Tibial nerve (tissue), 4 donors: ENCODE measurements at regions not wholly inside any gene's neighbourhood (a gene's known extent, or its start where the extent isn't known, plus 50 kb on each side); places are given as distances from the start of the nearest gene placed in this dataset.

Experiments used
- DNase-seq, 2 donors: peaks; one replicate each; pipeline ENCODE4 v3.0.0-alpha.2; 2019; ENCODE audit warnings: low spot score in 2 of 2
- H3K27ac ChIP-seq, 4 donors: fragments of 200-600 bp; sonication (generic) in 3 of 4; one replicate each; pipeline ENCODE4 v1.5.1; 2017 to 2019; ENCODE audit warnings: mild to moderate bottlenecking in 1 of 4
- H3K27me3 ChIP-seq, 2 donors: fragments of 200-600 bp; sonication (generic) in 1 of 2; one replicate each; pipeline versions ENCODE4 v1.5.1 to v1.6.0; 2017 to 2019
- H3K36me3 ChIP-seq, 3 donors: fragments of 200-600 bp; sonication (generic); one replicate each; pipeline ENCODE4 v1.5.1; 2018 to 2019
- H3K4me1 ChIP-seq, 4 donors: fragments of 200-600 bp; sonication (generic) in 3 of 4; one replicate each; pipeline ENCODE4 v1.5.1; 2017 to 2019
- H3K4me3 ChIP-seq, 4 donors: fragments of 200-600 bp; sonication (generic) in 3 of 4; one replicate each; pipeline ENCODE4 v1.5.1; 2017 to 2019; ENCODE audit warnings: mild to moderate bottlenecking in 1 of 4, moderate library complexity in 1 of 4
- H3K9me3 ChIP-seq, 4 donors: fragments of 200-600 bp; sonication (generic) in 3 of 4; one replicate each; pipeline ENCODE4 v1.5.1; 2017 to 2019
- EP300 ChIP-seq, 2 donors: sonication (generic); formaldehyde crosslinking; IDR thresholded peaks; one replicate each; pipeline ENCODE4 v1.6.1; 2017; ENCODE audit warnings: antibody characterized with exemption in 2 of 2, mild to moderate bottlenecking in 1 of 2
- POLR2A ChIP-seq, 2 donors: fragments of 450-650 bp; IDR thresholded peaks; one replicate each; pipeline ENCODE4 v1.6.1; 2017; ENCODE audit warnings: antibody characterized with exemption in 2 of 2, mild to moderate bottlenecking in 2 of 2, moderate library complexity in 2 of 2
- WGBS, 2 donors: methylation state at CpG; one replicate each; pipeline ENCODE4 v1.1.5; 2018; 5-methylcytosine and 5-hydroxymethylcytosine counted together
- TF ChIP-seq, protein P1 (sequence below), 5 experiments: fragments of 200-600 bp in 3 of 5; fragments of 450-650 bp in 2 of 5; sonication (generic) in 3 of 5; IDR thresholded peaks; one replicate each; pipeline ENCODE4 v1.5.1; 2016 to 2019; ENCODE audit warnings: antibody characterized with exemption in 5 of 5, mild to moderate bottlenecking in 3 of 5, moderate library complexity in 2 of 5

DNA sequence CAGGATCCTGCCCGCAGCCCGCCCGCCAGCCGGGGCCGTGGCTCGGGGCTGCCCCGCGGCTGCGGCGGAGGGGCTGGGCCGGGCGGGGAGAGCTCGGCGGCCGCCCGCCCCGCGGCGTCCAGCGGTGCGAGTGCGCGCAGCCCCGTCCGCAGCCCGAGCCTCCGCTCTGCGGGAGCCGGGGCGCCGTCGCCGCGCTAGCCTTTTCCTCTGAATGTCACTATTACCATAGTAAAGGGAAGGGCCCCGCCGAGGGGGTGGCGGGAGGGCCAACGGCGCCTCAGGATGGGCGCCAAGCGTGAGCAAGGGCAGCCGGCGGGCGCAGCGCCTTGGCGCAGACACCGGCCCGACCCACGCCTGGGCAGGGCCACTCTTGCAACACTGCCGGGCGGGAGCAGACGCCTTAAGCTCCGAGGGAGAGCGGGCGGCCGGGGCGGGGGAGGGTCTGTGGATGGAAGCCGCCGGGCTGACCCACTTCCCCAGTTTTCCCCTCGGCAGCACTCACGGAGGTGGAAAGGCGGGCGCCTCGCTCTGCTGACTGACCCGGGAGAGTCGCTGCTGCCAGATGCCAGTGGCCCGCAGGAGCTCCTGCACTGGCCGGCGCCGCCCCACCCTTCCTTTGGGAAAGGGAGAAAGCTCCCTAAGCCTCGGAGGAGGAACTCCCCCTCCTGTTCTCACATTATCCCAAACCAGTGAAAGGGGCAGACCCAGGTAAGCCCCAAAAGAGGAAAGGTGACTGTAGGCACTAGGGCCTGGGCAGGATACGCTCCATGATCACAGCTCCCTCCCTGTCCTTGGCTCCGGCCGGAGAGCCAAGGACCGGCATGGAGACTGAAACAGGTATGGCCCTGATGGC is 329.4 kb downstream of the HNRNPD start:
- Histone ChIP-seq H3K27ac (no peak overlapping the region), H3K4me3 (peak overlapping the region; percentile 38 to 53 (median 41)), H3K27me3 (peaks cover 0 to 5% of the 10 kb centered on the region in 2 donors), H3K9me3 (no peaks in the 10 kb centered on the region), H3K4me1 (peaks cover 0 to 21% (median 5%) of the 10 kb centered on the region in 4 donors), H3K36me3 (no peaks in the 10 kb centered on the region)
- DNase-seq: peak; percentile 14
- WGBS, 2 donors: 0 to 1% methylated on average over 47 to 63 of the region's 75 CpGs
- TF ChIP-seq EP300 (IDR thresholded peaks at IDR 0.05) (peak in 1 of 2 donors; percentile 31), POLR2A (IDR thresholded peaks at IDR 0.05) (no peak)

DNA sequence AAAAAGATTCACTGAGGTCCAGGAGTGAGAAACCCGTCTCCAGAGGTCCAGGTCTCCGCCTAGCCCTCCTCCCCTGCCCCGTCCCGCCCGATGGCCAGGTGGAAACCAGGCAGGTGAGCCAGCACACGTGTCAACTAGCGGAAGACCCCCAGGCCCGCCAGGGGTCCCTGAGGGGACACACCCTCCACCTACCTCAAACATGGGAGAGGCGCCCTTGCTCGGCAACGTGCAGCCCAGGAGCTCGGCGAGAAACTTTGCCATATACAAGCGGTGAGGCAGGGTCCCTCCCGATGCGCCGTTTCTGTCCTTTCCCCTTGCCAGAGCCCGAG is 330.0 kb downstream of the HNRNPD start:
- WGBS, 2 donors: 4 to 33% methylated on average over 1 to 18 of the region's 18 CpGs
- Histone ChIP-seq H3K36me3 (no peaks in the 10 kb centered on the region), H3K27me3 (peaks cover 0 to 5% of the 10 kb centered on the region in 2 donors), H3K4me3 (peak overlapping the region in 2 of 4 donors; percentile 38 to 53), H3K9me3 (no peaks in the 10 kb centered on the region), H3K4me1 (peaks cover 0 to 21% (median 5%) of the 10 kb centered on the region in 4 donors), H3K27ac (no peak overlapping the region)
- DNase-seq: no peak
- TF ChIP-seq EP300 (IDR thresholded peaks at IDR 0.05) (no peak), POLR2A (IDR thresholded peaks at IDR 0.05) (no peak)
- TF ChIP-seq, protein P1, sequence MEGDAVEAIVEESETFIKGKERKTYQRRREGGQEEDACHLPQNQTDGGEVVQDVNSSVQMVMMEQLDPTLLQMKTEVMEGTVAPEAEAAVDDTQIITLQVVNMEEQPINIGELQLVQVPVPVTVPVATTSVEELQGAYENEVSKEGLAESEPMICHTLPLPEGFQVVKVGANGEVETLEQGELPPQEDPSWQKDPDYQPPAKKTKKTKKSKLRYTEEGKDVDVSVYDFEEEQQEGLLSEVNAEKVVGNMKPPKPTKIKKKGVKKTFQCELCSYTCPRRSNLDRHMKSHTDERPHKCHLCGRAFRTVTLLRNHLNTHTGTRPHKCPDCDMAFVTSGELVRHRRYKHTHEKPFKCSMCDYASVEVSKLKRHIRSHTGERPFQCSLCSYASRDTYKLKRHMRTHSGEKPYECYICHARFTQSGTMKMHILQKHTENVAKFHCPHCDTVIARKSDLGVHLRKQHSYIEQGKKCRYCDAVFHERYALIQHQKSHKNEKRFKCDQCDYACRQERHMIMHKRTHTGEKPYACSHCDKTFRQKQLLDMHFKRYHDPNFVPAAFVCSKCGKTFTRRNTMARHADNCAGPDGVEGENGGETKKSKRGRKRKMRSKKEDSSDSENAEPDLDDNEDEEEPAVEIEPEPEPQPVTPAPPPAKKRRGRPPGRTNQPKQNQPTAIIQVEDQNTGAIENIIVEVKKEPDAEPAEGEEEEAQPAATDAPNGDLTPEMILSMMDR (IDR thresholded peaks at IDR 0.05): no peak

DNA sequence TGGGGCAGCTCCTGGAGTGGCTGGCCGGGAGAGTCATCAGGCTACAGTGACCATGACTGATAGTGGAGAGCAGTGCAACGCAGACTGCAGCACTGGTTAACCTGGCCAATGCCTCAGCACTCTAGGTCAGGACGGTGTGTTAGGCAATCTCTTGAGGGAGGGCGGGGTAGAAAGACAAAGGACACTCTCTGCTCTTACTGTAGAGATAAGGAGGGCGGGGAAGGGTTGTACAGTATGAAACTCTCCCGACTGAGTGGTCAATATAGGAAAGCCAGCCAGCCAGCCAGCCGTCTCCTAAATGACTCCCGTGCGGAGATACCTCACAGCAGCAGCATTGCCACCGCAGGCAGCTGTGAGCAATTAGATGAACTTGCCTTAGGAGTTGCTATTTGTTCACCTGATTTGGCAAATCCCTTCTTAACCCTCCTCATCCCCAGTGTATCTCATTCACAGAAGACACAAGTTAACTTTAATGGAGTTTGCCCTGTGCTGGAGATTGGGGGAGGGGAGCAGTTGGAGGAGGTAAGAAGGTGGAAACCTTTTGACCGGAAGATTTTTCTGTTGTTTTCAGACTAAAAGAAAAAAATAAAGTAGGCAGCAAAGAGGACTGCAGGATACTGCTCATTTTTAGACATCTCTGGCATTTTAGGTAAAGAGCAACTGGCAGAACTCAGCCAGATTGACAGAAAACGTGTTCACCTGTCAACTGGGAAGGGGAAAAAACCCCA is 330.5 kb downstream of the HNRNPD start:
- no peak for DNase-seq
- Histone ChIP-seq H3K36me3 (no peaks in the 10 kb centered on the region), H3K4me3 (peak overlapping the region in 1 of 4 donors; percentile 53), H3K27ac (no peak overlapping the region), H3K4me1 (peaks cover 0 to 21% (median 5%) of the 10 kb centered on the region in 4 donors), H3K9me3 (no peaks in the 10 kb centered on the region), H3K27me3 (peaks cover 0 to 5% of the 10 kb centered on the region in 2 donors)
- 37 to 39% methylated on average over 12 of the region's 12 CpGs for WGBS, 2 donors
- TF ChIP-seq, protein P1 (IDR thresholded peaks at IDR 0.05): no peak
- no peak for TF ChIP-seq POLR2A (IDR thresholded peaks at IDR 0.05)
- no peak for TF ChIP-seq EP300 (IDR thresholded peaks at IDR 0.05)

DNA sequence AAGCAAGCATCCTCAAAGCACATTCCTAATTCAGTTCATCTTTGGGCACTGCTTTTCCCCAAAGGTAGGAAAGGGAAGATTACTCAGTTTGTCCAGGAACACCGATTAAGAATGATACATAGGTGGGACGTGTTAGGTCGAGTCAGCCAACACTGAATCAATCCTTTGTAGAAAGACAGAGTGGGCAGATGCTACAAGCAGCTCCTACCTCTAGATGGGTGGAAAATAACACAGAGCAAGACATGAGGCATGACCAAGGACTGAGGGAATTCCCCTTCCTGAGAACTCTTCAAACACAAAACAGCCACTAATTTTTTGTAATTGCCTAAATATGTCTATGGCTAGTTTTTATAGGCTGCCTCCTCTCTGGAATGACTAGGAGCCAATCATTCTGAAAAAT is 331.7 kb downstream of the HNRNPD start:
- H3K4me3 ChIP-seq: no peak overlapping the region
- H3K27ac ChIP-seq: no peak overlapping the region
- TF ChIP-seq EP300 (IDR thresholded peaks at IDR 0.05) (no peak), POLR2A (IDR thresholded peaks at IDR 0.05) (no peak)
- TF ChIP-seq, protein P1 (IDR thresholded peaks at IDR 0.05): no peak
- no peak for DNase-seq
- H3K36me3 ChIP-seq: no peaks in the 10 kb centered on the region
- WGBS, 2 donors: 61 to 63% methylated on average over 3 of the region's 3 CpGs
- no peaks in the 10 kb centered on the region for H3K9me3 ChIP-seq
- peaks cover 0 to 21% (median 5%) of the 10 kb centered on the region in 4 donors for H3K4me1 ChIP-seq
- peaks cover 0 to 5% of the 10 kb centered on the region in 2 donors for H3K27me3 ChIP-seq

DNA sequence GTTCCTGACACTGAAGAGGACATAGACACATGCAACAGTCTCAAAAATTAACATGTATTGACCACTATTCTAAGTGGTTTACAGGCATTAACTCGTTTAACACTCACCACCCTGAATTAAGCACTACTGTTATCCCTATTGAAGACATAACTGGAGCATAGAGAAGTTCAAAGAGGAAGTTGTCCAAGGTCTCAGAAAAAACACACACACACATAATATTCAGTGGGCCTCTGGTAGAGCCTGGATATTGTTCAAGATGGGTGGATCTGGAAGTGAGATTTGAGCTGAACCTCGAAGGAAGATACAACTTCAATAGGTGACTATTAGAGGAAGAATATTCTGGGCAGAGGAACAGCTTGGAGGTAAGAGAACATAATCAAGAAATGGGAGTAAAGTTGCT is 334.9 kb downstream of the HNRNPD start:
- peaks cover 0 to 11% (median 5%) of the 10 kb centered on the region in 4 donors for H3K4me1 ChIP-seq
- TF ChIP-seq EP300 (IDR thresholded peaks at IDR 0.05): no peak
- TF ChIP-seq, protein P1 (IDR thresholded peaks at IDR 0.05): no peak
- TF ChIP-seq POLR2A (IDR thresholded peaks at IDR 0.05): no peak
- DNase-seq: no peak
- no peak overlapping the region for H3K4me3 ChIP-seq
- H3K27me3 ChIP-seq: peaks cover 0 to 4% of the 10 kb centered on the region in 2 donors
- no peaks in the 10 kb centered on the region for H3K9me3 ChIP-seq
- no peak overlapping the region for H3K27ac ChIP-seq
- no peaks in the 10 kb centered on the region for H3K36me3 ChIP-seq
- 48 to 57% methylated on average over 2 of the region's 2 CpGs for whole genome bisulfite sequencing, 2 donors
